Stimulated activated CD4-positive, alpha-beta T cell treated with anti-CD3 and anti-CD28 coated beads, Interleukin-4, amount 100 ng/mL, for 4 hours (primary cell): ENCODE measurements at regions not wholly inside any gene's neighbourhood (a gene's known extent, or its start where the extent isn't known, plus 50 kb on each side); places are given as distances from the start of the nearest gene placed in this dataset.
"Not testable (repeated sequence)": the region's sequence is repeated elsewhere in the genome, so short reads cannot be mapped to it uniquely, and the experiment has no call there.

Source experiments
- DNase-seq, 2 experiments: peaks; one replicate each; pipeline ENCODE4 v3.0.0-alpha.2; 2020

DNA sequence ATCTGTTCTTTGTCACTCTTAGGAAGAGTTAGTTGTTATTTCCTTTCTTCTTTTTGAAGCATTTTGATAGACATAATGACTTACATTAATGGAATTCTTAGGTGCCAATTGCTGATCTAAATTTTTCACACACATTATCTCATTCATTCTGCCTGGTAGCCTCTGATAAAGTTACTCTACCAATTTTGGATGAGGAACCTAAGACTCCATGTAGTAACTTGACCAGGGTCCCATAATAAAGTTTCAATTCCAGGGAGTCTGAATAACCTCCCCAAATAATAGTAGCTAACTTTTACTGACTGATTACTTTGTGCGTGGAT lies 73.2 kb upstream of the CITED2 start:
- no peak for DNase-seq

DNA sequence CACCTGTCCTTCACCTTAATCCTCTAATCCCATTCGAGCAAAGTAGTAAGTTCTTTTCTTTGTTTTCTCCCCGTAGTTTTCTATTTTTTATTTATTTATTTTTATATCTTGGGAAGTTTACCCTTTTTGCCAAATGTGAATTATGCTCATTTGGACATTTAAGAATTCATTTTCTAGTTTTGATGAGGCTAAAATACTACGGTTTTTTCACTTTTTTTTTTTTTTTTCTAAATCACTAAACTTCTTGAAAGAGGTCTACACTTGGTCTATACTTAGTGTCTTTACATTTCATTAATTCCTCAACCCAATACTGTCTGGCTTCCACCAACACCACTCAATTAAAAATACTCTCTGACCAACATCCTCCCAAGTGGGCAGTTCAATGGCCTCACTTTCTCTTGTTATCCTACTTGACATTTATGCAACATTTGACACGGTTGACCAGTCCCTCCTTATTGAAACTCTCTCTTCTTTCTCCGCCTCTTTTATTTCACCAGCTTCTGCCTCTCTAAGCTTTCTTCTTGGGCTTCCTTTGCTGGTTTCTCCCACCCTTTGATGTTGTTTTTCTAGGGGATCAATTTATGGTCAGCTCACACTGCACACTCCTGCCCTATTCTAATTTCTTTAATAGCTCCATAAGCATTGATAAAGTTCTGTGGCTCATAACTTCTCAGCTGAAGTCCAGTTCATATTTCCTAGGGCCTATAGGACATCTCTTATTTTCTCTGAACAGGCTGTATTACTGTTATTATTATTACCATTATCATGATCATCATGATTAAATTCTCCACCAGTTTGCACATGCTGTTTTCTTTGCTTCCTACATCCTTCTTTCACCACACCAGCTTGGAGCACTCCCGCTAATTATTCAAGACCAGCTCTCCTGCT lies 72.6 kb upstream of the CITED2 start:
- no peak for DNase-seq

- DNase-seq: no peak
These were observed 71.8 kb upstream of the CITED2 start for GRCh38 chr6:139446138-139446715.

DNA sequence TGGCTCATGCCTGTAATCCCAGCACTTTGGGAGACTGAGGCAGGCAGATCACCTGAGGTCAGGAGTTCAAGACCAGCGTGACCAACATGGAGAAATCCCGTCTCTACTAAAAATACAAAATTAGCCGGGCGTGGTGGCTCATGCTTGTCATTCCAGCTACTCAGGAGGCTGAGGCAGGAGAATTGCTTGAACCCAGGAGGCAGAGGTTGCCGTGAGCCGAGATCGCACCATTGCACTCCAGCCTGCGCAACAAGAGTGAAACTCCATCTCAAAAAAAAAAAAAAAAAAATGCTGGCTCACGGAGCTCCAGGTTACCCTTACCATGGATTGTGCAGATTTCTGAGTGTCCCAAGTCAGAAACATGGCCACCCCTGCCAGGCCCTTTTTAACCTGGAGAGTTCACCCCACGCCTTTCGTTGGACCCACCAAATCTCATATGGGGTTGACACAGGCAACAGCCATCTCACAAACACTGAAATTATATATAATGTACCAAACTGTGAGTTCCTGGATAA lies 69.9 kb upstream of the CITED2 start:
- DNase-seq: not testable (repeated sequence)

GRCh38 chr6:139443231-139444112 lies 69.0 kb upstream of the CITED2 start:
- no peak for DNase-seq

GRCh38 chr6:139442188-139442671 lies 67.8 kb upstream of the CITED2 start:
- DNase-seq: no peak

DNA sequence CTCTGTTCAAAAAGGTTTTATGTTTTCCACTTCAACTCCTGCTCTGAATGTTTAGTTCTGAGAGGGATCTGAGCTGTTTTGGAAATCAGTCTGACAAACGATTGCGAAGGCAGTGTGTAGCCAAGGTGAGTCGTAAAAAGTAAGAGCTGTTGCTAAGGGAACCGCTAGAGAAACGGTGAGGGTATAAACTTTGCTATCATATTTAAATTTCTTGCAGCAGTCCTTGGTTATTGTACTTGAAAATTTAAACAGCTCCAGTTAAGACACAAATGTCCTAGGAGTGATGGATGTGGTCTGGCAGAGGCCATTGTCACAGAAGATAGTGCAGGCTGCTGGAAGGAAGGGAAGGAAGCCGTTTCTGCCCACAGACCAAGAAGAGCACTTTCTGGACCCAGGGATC lies 64.9 kb upstream of the CITED2 start:
- no peak for DNase-seq

GRCh38 chr6:139438775-139439174 lies 64.3 kb upstream of the CITED2 start:
- no peak for DNase-seq

DNA sequence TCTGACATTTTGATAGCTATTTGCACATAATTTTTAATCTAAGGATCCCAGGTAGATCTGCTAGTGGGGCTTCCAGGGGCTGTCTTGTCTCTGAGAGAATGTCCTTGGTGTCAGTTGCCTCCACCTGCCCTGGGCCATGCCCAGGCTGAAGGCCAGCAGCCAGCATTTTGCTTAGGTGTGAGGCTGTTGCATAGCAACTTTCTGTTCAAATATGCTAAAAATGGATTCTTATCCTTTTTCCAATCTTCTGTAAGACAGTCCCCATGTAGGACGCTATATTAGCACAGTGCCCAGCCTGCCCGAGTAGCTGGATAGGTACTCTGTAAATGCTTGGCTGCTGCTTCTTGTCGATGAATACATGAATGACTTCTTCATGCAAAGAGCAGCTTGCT lies 62.5 kb upstream of the CITED2 start:
- no peak for DNase-seq

- no peak for DNase-seq
These were observed 61.9 kb upstream of the CITED2 start for GRCh38 chr6:139436200-139436956.

DNA sequence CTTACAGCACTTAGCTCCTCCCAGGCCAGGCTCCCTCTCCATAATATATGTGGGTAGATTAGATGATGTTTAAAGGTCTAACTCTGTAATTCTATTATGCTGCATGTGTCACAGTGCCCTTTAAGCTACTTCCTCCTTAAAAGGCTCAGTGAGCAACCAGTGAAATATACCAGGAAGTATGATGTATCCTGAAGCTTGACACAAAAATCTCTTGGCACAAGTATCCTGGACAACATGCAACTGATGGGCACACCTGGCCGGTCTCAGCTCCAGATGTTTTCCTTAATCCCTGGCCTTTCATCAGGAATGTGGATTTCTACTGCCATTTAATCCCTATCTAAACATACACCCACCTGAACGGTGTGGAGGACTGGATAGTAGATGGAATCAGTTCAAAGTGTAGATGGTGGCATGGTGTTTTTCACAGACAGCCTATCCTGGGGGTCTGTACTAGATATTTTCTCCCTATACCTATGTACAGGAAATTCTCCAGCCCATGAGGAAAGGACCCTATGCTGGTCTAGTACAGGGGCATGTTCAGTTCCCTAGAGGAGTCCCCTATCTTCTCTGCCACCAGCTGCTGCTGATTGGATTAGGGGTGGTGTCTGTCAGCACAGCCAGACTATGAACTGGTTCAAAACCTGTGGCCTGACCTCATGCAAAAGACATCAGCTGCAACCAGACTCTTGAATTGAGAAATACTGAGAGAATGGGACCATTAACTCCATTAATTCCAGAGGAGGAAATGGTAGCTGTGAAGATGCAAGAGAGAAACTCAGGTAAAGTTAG lies 59.4 kb upstream of the CITED2 start:
- DNase-seq: no peak

DNA sequence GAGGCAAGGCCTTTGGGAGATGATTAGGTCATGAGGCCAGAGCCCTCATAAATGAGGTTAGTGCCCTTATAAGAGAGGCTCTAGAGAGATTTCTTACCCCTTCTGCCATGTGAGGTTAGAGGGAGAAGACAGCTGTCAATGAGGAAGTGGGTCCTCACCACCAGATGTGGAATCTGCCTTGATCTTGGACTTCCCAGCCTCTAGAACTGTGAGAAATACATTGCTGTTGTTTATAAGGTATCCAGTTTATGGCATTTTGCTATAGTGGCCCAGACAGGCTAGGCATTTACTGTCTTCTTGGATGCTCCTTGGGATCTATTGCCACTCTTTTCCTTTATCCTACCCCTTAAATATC lies 57.1 kb upstream of the CITED2 start:
- no peak for DNase-seq

DNA sequence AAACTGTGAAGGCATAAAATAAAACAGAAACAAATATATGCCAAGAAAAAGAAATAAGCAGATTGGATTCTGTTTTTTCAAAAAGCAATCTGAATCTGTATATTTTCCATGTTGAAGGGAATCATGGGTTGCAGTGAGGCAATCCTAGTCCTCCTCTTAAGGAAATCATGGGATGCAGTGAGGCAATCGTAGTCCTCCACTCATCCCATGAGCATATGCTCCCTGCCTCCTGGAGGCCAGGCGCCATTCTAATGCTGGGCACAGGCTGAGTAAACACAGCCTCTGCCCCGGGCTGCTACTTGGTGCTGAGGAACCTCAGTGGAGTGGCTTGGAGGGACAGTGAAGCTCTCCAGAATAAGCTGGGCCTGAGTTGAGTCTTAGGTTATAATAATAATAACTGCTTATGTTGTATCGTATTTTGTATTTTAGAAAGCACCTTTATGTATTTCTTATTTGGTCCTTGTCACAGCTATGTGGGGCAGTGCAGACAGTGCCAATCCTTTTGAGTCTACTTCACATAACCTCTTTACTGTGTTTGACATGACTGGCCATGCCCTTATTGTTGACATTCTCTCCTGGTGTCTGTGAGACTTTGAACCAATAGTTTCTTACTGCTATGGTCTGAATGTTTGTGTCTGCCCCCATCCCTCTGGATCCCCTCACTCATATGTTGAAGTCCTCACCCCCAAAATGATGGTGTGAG lies 56.6 kb upstream of the CITED2 start:
- DNase-seq: no peak

- no peak for DNase-seq
These were observed 55.2 kb upstream of the CITED2 start for GRCh38 chr6:139429580-139430145.

DNA sequence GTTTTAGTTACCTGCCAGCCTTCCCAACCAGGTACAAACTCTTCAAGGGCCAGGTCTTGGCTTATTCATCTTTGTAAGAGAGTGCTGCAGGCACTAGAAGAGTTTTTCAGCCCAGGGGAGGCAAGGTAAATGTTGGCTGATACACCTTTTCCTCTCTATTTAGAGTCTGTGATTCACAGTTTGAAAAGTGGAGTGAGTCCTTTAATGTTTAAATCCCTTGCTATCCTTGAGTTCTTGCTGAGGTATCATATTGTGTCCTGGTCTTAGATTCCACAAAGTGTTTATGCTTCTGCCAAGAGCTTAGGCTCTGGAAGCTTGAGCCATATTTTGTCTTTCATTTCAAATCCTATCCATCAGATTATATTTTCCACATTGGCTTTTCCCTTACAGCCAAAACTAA lies 52.8 kb upstream of the CITED2 start:
- DNase-seq: no peak

DNA sequence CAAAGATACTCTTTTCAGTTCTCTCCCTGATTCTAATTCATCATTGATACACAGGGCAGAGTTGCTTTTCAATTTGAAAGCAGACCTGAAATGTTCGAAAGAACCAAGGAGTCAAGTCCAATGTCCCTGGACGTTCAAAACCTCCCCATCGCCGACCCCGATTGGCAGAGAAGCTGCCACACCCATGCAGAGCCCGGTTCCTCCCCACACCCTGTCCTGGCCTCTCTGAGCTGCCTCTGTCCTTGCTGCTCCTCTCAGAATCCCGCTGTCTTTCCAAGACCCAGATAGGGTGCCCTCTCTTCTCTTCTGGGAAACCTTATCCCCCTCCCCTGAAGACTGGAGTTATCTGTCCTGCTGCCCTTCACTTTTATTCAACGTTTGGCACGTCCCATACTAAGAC lies 52.3 kb upstream of the CITED2 start:
- DNase-seq: no peak

DNA sequence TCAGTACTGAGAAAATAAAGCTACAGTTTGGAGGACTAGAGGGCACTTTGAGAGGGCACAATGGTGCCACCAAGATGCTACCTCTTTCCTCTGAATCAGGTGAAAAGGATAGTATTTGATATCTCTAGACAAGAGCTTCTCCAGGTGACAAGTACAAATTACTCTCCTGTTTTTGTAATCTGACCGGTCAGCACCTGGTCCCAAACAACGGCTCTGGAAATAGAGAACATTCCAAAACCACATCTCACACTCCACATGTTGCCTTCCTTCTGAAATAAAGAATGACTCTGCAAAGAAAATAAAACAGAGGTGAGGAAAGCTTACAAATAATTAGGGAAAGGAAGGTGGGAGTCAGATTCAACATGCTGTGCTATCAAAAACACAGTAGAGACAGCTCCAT lies 51.3 kb upstream of the CITED2 start:
- DNase-seq: no peak

DNA sequence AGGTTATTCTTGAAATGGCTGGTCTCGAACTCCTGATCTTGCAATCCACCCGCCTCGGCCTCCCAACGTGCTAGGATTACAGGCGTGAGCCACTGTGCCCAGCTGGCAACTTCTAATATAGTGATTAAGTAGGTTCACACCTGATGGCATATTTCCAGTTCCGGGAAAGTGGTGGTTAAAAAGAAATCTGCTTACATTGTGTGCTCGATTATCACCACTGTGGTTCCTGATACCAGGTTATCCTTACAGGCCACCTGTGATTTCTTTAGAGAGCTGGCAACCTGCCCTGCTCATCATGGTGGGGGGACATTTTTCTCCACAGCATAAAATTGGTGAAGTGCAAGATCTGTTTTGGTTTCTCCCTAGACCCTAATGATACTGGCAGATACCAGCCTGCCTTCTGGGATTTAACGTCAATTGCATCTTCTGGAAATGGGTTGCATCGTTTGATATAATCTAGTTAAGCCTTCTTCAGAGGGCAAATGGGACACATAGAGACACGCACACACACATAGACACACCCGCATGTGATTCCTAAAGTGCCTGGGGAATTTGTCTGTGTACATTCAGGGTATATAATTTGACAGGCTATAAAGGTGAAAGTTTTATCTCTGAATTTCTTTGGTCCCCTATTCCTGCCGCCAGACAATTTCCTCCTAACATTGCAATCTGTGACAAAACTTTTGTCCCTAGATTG lies 49.7 kb upstream of the CITED2 start:
- DNase-seq: no peak
